Iris pigment epithelial cell (primary cell): ENCODE measurements at regions not wholly inside any gene's neighbourhood (a gene's known extent, or its start where the extent isn't known, plus 50 kb on each side); places are given as distances from the start of the nearest gene placed in this dataset.

ENCODE experiments used
- DNase-seq: peaks from one replicate; pipeline ENCODE4 v3.0.0-alpha.2; 2011; ENCODE audit warnings: low read depth

DNA sequence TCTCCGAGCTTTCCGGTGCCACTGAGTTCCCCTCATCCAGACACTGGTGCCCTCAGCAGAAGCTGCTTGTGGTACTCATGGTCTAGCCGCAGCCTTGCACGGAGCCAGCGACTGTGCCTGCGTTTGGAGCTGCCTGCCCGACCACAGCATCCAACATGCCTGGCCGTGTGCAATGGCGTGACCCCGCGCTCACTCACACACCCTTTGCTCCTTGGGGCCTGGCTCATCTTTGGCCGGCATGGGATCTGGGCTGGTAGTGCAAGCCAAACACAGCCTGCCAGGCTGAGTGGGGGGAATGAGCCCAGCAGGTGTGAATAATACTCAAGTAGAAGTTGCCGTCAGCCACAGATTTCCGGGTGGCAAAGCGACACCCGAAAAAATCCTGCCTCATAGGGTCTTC is 1178.7 kb upstream of the GBE1 start:
- DNase-seq = no peak

DNA sequence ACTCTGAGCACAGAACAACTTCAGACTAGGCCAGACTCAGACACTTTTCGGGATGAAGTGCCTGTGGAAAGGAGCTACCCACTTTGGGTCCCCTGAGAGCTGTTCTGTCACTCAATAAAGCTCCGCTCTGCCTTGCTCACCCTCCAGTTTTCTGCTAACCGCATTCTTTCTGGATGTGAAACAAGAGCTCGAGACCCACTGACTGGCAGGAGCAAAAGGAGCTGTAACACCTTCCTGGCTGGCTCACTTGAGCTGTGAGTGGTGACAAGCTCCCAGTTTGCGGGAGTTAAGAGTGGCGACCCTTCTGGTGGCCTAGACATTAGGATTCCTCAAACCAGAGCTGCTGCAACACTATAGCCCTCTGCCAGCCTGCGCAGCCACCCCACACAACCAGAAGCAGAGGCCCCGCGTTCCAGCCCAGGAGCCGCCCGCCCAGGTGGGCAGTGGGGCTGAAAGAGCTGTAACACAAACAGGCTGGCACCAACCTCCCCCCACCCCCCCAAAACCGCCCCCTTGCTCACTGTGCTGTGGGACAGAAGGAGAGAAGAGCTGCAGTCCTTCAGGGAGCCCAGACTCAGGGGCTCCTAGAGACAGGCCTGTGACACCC is 1178.1 kb upstream of the GBE1 start:
- no peak for DNase-seq

DNA sequence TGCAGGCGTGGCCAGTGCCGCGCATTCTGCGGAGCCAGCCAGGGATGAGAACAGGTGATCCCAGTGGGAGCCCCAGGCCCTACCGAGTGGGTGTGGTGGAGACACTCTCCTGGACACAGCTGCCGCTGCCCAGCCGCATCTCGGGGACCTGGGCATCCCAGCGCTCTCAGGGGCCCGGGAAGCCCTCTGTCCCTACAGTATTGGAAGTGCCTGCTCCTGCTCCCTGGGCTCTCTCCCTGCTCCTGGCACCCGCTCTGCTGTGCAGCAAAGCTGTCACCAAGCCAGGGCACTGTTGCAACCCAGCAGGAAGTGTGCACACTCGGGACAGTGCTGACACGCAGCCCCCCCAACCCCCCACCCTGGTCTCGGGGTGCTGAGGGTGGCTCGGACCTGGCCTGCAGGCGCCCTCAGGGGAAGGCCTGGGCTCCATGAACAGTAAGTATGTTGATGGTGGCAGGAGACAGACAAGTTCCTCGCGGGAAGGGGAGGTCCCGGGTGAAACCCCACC is 1177.4 kb upstream of the GBE1 start:
- DNase-seq = no peak

GRCh38 chr3:82927309-82928253 is 1166.1 kb upstream of the GBE1 start:
- DNase-seq = no peak

GRCh38 chr3:82891028-82891427 is 1129.6 kb upstream of the GBE1 start:
- DNase-seq = no peak

DNA sequence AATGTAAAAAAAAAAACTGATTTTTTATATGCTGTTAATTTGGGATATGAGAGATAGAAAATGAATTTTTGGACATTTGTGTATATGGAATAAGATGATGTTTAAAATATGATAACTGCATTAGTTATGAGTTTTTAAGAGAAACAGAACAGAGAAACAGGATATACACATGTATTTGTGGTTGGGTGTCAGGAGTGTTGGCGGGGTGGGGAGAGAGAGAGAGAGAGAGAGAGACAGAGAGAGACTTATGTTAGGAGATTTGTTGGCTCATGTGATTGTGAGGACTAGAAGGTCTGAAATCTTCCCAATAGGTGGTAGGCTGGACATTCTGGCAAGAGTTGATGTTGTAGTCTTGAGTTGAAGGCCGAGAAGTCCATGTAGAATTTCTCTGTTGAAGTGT is 1121.6 kb upstream of the GBE1 start:
- DNase-seq = no peak

- DNase-seq = peak; percentile 0
These were observed 1114.0 kb upstream of the GBE1 start for GRCh38 chr3:82875401-82875800.

DNA sequence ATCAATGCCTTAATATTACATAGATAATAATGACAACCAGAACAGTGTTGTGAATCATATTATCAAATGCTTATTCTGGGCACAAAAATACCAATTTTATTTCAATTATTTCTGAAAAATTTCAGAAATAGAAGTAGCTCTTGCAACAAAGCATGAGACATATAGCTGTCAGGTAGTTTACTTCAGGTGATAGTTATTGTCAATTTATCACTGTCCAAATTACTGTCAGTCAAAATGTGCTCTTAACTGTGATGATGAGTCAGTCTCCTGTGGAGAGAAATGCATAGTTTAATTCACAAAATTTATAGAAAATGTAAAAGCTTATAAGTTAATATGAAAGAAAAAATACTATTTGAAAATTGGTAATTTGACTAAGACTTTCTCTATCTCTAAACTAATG is 1078.4 kb upstream of the GBE1 start:
- no peak for DNase-seq

DNA sequence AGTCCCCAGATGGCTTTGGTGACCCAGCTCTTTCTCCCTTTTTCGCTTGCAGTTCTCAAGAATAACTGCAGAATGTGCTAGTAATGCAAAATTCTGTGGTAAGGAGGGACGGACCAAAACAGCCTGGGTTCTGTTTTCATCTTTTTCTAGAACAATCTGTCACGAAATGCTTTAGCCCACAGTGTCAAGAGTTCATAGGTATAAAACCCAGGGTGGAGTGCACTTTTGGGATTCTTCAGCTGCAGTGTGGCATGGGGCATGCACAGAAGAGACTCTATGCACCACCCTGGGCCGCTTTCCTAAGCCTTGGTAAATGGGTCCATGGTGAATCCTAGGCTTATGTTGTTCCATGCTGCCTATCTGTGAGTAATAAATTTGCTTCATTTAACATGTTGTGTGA is 1072.7 kb upstream of the GBE1 start:
- DNase-seq = no peak

GRCh38 chr3:82824491-82824890 is 1063.0 kb upstream of the GBE1 start:
- peak; percentile 10 for DNase-seq

- DNase-seq = no peak
These were observed 1054.6 kb upstream of the GBE1 start for GRCh38 chr3:82816086-82816485.

DNA sequence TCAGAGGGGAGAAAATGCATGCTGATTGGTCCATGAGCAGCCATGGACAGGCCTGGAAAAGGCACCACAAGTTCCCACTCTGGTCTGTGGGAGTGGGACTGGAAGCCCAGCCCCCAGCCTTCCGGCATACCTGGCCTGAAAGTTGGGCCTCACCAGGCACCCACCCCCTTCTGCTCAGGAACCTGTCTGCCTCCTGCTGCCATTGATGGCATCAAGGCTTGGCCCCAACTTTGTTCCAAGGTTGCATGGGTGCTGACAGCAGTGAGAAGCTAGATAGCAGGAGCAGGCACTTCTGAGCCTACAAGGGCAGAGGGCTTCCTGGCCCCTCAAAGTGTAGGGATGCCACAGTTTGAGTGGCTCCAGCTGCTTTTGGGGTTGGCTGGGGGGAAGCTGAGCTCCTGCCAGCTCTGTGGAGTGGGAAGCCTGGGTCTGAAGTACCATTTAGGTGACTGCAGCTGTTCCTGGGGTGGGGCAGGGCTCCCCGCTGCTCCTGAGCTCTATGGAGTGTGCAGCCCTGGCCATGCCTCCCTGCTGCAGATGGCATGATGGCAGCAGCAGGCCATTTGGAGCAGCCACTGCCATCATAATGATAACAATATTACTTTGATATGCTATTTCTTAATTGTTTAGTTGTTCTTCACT is 1054.1 kb upstream of the GBE1 start:
- no peak for DNase-seq

DNA sequence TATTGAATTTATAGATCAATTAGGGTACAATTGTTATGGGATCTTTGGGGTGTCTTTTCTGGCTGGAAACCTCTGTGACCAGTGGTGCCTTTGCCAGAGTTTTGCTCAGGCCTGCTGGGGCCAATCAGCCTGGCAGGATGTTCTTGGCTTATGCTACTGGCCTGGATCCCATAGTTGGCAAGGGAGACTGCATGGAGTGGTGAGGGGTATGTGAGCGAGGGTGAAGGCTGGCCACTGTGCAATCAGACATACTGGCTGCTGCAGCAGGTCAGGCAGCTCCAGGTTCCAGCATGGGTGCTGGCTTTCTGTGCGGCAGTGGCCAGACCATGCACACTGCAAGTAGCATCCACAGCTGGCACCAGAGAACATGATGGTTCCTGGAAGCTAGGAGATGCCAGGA is 1053.2 kb upstream of the GBE1 start:
- DNase-seq = no peak

DNA sequence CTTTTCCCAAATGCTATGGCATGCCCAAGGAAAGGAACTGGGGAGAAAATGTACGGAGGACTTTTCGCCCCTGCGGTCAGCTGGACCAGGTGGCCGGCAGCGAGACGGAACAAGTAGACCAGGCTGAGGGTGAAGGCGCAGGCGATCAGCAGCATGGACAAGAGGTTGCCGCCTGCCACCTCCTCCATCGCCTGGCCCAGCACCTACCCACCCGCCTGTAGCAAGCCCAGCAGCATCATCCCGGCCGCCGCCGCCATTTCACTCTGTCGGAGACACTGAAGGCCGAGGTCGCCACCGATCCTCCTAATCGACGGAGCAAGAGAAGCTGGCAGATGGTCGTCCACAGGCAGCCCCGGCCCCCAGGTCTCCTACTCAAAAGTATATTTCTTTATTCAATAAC is 1046.3 kb upstream of the GBE1 start:
- no peak for DNase-seq

GRCh38 chr3:82802501-82802900 is 1041.1 kb upstream of the GBE1 start:
- no peak for DNase-seq

GRCh38 chr3:82800248-82800647 is 1038.8 kb upstream of the GBE1 start:
- DNase-seq = no peak

GRCh38 chr3:82796765-82797164 is 1035.3 kb upstream of the GBE1 start:
- no peak for DNase-seq

DNA sequence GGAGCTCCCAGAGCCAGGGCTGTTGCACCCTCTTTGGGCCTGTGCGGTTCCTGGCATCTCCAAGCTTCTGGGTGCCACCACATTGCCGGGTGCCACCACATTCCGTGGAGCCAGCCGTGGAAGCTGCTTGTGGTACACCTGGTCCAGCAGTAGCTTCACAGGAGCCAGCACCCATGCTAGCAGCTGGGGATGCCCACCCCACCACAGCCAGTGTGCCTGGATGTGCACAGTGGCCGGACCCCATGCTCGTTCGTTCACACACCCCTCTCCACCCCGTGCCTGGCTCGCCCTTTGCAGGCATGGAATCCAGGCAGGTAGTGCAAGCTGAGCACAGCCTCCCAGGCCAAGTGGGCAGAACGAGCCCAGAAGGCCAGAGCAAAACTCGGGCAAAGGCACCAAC is 1029.8 kb upstream of the GBE1 start:
- DNase-seq = no peak

DNA sequence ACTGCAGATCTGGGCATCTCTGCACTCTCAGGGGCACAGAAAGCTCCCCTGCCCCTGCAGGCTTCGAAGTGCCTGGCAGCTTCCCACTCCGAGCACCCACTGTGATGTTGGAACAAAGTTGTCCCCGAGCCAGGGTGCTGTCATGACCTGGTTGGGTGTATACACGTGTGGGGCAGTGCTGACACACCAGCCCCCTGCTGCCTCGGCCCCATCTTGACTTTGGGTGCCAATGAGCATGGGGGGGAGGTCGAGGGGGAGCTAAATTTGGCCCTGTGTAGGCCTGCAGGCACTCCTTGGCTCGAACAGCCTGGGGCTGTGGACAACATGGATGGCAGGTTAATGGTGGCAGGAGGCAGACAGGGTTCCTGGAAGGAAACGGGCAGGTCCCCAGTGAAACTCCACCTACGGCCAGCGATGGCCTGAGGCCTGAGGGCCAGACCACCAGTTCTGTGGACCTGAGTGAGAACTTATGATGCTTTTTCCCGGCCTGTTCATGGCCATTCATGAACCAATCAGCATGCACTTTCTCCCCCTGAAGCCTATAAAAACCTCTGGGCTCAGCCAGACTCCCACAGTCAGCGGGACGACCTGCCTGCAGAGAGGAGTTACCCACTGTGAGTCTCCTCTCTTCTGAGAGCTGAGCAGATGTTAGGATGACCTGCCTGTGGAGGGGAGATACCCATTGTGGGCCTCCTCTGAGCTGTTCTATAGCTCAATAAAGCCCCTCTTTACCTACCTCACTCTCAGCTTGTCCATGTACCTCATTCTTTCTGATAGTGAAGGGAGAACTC is 1029.1 kb upstream of the GBE1 start:
- no peak for DNase-seq

- no peak for DNase-seq
These were observed 1021.7 kb upstream of the GBE1 start for GRCh38 chr3:82783194-82783593.

DNA sequence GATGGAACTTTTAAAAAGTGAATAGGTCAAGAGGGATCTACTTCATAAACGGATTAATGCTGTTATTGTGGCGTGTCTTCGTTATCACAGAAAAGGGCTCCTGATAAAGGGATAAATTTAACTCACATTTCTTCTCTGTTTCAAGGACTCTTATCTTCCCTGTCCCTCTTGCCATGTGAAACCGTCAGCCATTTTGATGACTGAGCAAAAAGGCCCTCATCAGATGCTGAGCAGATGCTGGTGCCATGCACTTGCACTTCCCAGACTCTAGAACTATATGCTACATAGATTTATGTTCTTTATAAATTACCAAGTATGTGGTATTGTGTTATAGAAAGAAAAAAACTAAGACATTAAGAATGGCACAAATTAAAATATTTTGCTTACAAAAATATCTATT is 1011.8 kb upstream of the GBE1 start:
- DNase-seq = no peak

- DNase-seq = no peak
These were observed 1003.1 kb upstream of the GBE1 start for GRCh38 chr3:82764521-82764920.
